Tibial artery (tissue), 4 donors: ENCODE measurements at regions not wholly inside any gene's neighbourhood (a gene's known extent, or its start where the extent isn't known, plus 50 kb on each side); places are given as distances from the start of the nearest gene placed in this dataset.

Experiments
- DNase-seq, 2 donors: peaks; one replicate each; pipeline ENCODE4 v3.0.0-alpha.2; 2019
- H3K27ac ChIP-seq, 2 donors: fragments of 200-600 bp; sonication (generic) in 1 of 2; 1 replicate in 1 of 2; 2 replicates in 1 of 2; pipeline ENCODE4 v1.5.1; 2018 to 2019; ENCODE audit warnings: mild to moderate bottlenecking in 1 of 2
- H3K27me3 ChIP-seq, 2 donors: fragments of 200-600 bp; sonication (generic) in 1 of 2; one replicate each; pipeline versions ENCODE4 v1.5.1 to v1.6.0; 2016 to 2019
- H3K36me3 ChIP-seq, 3 donors: fragments of 200-600 bp; sonication (generic) in 2 of 3; one replicate each; pipeline ENCODE4 v1.5.1; 2016 to 2019; ENCODE audit warnings: mild to moderate bottlenecking in 2 of 3
- H3K4me1 ChIP-seq, 4 donors: fragments of 200-600 bp; sonication (generic) in 2 of 4; 1 replicate in 3 of 4; 2 replicates in 1 of 4; pipeline ENCODE4 v1.5.1; 2016 to 2019
- H3K4me3 ChIP-seq, 2 donors: fragments of 200-600 bp; sonication (generic) in 1 of 2; 1 replicate in 1 of 2; 2 replicates in 1 of 2; pipeline ENCODE4 v1.5.1; 2018 to 2019; ENCODE audit warnings: mild to moderate bottlenecking in 2 of 2
- H3K9me3 ChIP-seq, 3 donors: fragments of 200-600 bp; sonication (generic) in 1 of 3; one replicate each; pipeline ENCODE4 v1.5.1; 2016 to 2019
- intact Hi-C: fragments of 100-400 bp; cut with DNase I; formaldehyde crosslinking; loops from one replicate; pipeline ENCODE4 v1.15.0; 2023; ENCODE audit warnings: low total_unique reads
- TF ChIP-seq, protein P1 (sequence below), 2 experiments: fragments of 200-600 bp in 1 of 2; fragments of 450-650 bp in 1 of 2; IDR thresholded peaks; one replicate each; pipeline ENCODE4 v1.5.1; 2017 to 2019; ENCODE audit warnings: antibody characterized with exemption in 2 of 2, mild to moderate bottlenecking in 1 of 2, moderate library complexity in 1 of 2

- H3K9me3 ChIP-seq, result no peaks in the 10 kb centered on the region
- H3K4me3 ChIP-seq, result no peak overlapping the region
- intact Hi-C loops, result no loop called here
- no peaks in the 10 kb centered on the region for H3K27me3 ChIP-seq
- H3K27ac ChIP-seq, result no peak overlapping the region
- DNase-seq, result no peak
- no peaks in the 10 kb centered on the region for H3K36me3 ChIP-seq
- TF ChIP-seq, protein P1, sequence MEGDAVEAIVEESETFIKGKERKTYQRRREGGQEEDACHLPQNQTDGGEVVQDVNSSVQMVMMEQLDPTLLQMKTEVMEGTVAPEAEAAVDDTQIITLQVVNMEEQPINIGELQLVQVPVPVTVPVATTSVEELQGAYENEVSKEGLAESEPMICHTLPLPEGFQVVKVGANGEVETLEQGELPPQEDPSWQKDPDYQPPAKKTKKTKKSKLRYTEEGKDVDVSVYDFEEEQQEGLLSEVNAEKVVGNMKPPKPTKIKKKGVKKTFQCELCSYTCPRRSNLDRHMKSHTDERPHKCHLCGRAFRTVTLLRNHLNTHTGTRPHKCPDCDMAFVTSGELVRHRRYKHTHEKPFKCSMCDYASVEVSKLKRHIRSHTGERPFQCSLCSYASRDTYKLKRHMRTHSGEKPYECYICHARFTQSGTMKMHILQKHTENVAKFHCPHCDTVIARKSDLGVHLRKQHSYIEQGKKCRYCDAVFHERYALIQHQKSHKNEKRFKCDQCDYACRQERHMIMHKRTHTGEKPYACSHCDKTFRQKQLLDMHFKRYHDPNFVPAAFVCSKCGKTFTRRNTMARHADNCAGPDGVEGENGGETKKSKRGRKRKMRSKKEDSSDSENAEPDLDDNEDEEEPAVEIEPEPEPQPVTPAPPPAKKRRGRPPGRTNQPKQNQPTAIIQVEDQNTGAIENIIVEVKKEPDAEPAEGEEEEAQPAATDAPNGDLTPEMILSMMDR (IDR thresholded peaks at IDR 0.05), result no peak
- H3K4me1 ChIP-seq, result peaks cover 0 to 8% (median 0%) of the 10 kb centered on the region in 4 donors
Measured at GRCh38 chr10:126842836-126843235, 62.4 kb upstream of the DOCK1 start.

- Histone ChIP-seq H3K9me3 (no peaks in the 10 kb centered on the region), H3K27me3 (no peaks in the 10 kb centered on the region), H3K4me1 (peaks cover 0 to 8% (median 0%) of the 10 kb centered on the region in 4 donors), H3K4me3 (no peak overlapping the region), H3K27ac (no peak overlapping the region), H3K36me3 (no peaks in the 10 kb centered on the region)
- TF ChIP-seq, protein P1 (IDR thresholded peaks at IDR 0.05), result no peak
- DNase-seq, result no peak
- intact Hi-C loops, result no loop called here
Measured at GRCh38 chr10:126843299-126843934, 61.8 kb upstream of the DOCK1 start.

DNA sequence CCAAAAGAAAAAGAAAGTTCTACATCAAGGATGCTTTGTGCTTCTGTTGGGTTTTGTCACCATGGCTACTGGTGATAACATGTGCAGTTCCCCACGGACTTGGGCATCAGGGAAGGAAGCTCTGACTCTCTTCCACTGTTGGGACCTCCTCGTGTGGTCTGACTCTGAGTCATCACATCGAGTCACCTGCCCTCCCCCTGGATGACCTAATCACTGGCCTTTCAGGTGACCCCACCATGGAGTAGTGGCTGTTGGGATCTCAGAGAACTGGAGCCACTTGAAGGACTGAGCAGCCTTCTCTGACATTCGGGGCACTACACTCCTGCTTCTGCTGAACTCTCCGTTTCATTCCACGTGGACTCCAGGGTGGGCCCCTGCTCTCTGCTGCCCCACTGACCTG lies 60.8 kb upstream of the DOCK1 start:
- Histone ChIP-seq H3K27ac (no peak overlapping the region), H3K4me1 (peaks cover 0 to 2% (median 0%) of the 10 kb centered on the region in 4 donors), H3K9me3 (no peaks in the 10 kb centered on the region), H3K27me3 (no peaks in the 10 kb centered on the region), H3K4me3 (no peak overlapping the region), H3K36me3 (no peaks in the 10 kb centered on the region)
- intact Hi-C loops, result no loop called here
- TF ChIP-seq, protein P1 (IDR thresholded peaks at IDR 0.05), result no peak
- DNase-seq, result no peak

DNA sequence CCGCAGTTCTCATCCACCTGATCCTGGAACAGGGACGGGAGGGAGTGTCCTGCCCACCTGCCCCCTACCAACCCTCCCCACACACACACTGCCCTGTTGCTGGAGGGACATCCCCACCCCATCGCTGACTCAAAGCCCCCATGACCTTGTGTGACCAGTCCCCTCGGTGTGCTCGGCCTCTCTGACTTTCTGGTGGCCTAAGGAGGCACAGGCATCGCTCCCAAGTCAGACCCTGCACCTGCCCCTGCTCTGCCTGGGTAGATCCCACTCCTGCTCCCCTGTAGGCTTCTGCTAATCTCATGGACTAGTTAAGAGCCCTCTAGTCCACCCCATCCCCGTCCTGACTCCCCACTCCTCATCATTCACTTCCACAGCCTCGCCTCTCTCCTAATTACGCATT lies 58.8 kb upstream of the DOCK1 start:
- Histone ChIP-seq H3K4me3 (no peak overlapping the region), H3K27ac (no peak overlapping the region), H3K9me3 (no peaks in the 10 kb centered on the region), H3K27me3 (no peaks in the 10 kb centered on the region), H3K36me3 (no peaks in the 10 kb centered on the region), H3K4me1 (no peaks in the 10 kb centered on the region)
- DNase-seq, result no peak
- intact Hi-C loops, result no loop called here
- TF ChIP-seq, protein P1 (IDR thresholded peaks at IDR 0.05), result no peak

GRCh38 chr10:126846959-126847358 lies 58.3 kb upstream of the DOCK1 start:
- no peak for DNase-seq
- Histone ChIP-seq H3K4me3 (no peak overlapping the region), H3K27me3 (no peaks in the 10 kb centered on the region), H3K9me3 (no peaks in the 10 kb centered on the region), H3K36me3 (no peaks in the 10 kb centered on the region), H3K4me1 (no peaks in the 10 kb centered on the region), H3K27ac (no peak overlapping the region)
- intact Hi-C loops, result no loop called here
- TF ChIP-seq, protein P1 (IDR thresholded peaks at IDR 0.05), result no peak

GRCh38 chr10:126847666-126848065 lies 57.6 kb upstream of the DOCK1 start:
- no peak for DNase-seq
- intact Hi-C loops, result no loop called here
- no peaks in the 10 kb centered on the region for H3K27me3 ChIP-seq
- no peak overlapping the region for H3K27ac ChIP-seq
- no peaks in the 10 kb centered on the region for H3K9me3 ChIP-seq
- no peaks in the 10 kb centered on the region for H3K36me3 ChIP-seq
- H3K4me3 ChIP-seq, result no peak overlapping the region
- TF ChIP-seq, protein P1 (IDR thresholded peaks at IDR 0.05), result no peak
- no peaks in the 10 kb centered on the region for H3K4me1 ChIP-seq
